Glomerular visceral epithelial cell (primary cell): ENCODE measurements at regions not wholly inside any gene's neighbourhood (a gene's known extent, or its start where the extent isn't known, plus 50 kb on each side); places are given as distances from the start of the nearest gene placed in this dataset.

Experiments
- DNase-seq: peaks from one replicate; pipeline ENCODE4 v3.0.0-alpha.2; 2016; ENCODE audit errors: extremely low spot score

- no peak for DNase-seq
Observed at GRCh38 chr15:35727627-35728026, 181.7 kb upstream of the DPH6 start.

GRCh38 chr15:35728219-35728940 is 182.4 kb upstream of the DPH6 start:
- no peak for DNase-seq

GRCh38 chr15:35736150-35736549 is 190.2 kb upstream of the DPH6 start:
- DNase-seq, result no peak

GRCh38 chr15:35737441-35737840 is 191.5 kb upstream of the DPH6 start:
- DNase-seq, result no peak

- DNase-seq, result peak; percentile 55
Observed at GRCh38 chr15:35738370-35738769, 192.4 kb upstream of the DPH6 start.

- peak; percentile 5 for DNase-seq
Observed at GRCh38 chr15:35740761-35741160, 194.8 kb upstream of the DPH6 start.

GRCh38 chr15:35741395-35741794 is 195.4 kb upstream of the DPH6 start:
- no peak for DNase-seq

- DNase-seq, result no peak
Observed at GRCh38 chr15:35741881-35742280, 195.9 kb upstream of the DPH6 start.

- DNase-seq, result no peak
Observed at GRCh38 chr15:35743321-35743720, 197.4 kb upstream of the DPH6 start.

- DNase-seq, result no peak
Observed at GRCh38 chr15:35746121-35746520, 200.2 kb upstream of the DPH6 start.

GRCh38 chr15:35748105-35748504 is 202.1 kb upstream of the DPH6 start:
- DNase-seq, result no peak

GRCh38 chr15:35750051-35750450 is 204.1 kb upstream of the DPH6 start:
- DNase-seq, result no peak

- peak; percentile 65 for DNase-seq
Observed at GRCh38 chr15:35751413-35752133, 205.6 kb upstream of the DPH6 start.

- DNase-seq, result no peak
Observed at GRCh38 chr15:35752134-35752466, 206.1 kb upstream of the DPH6 start.

- no peak for DNase-seq
Observed at GRCh38 chr15:35753486-35753885, 207.5 kb upstream of the DPH6 start.

- DNase-seq, result no peak
Observed at GRCh38 chr15:35755237-35755802, 209.4 kb upstream of the DPH6 start.

GRCh38 chr15:35756623-35757022 is 210.7 kb upstream of the DPH6 start:
- no peak for DNase-seq

GRCh38 chr15:35757361-35757760 is 211.4 kb upstream of the DPH6 start:
- no peak for DNase-seq

- no peak for DNase-seq
Observed at GRCh38 chr15:35757765-35758164, 211.8 kb upstream of the DPH6 start.

GRCh38 chr15:35764661-35765519 is 218.9 kb upstream of the DPH6 start:
- no peak for DNase-seq

GRCh38 chr15:35768949-35769348 is 223.0 kb upstream of the DPH6 start:
- no peak for DNase-seq

GRCh38 chr15:35769656-35770055 is 223.7 kb upstream of the DPH6 start:
- no peak for DNase-seq
